NCI-H146 treated with DMSO at 0.1 percent for 48 hours (cell line): ENCODE measurements at regions not wholly inside any gene's neighbourhood (a gene's known extent, or its start where the extent isn't known, plus 50 kb on each side); places are given as distances from the start of the nearest gene placed in this dataset.
A peak's percentile ranks its signal among the peaks of the same experiment; 100 is the strongest.

Source experiments
- DNase-seq: peaks from one replicate; lab custom pipeline; 2025; ENCODE audit not compliant: unreplicated experiment; lab: John Stamatoyannopoulos, UW

DNA sequence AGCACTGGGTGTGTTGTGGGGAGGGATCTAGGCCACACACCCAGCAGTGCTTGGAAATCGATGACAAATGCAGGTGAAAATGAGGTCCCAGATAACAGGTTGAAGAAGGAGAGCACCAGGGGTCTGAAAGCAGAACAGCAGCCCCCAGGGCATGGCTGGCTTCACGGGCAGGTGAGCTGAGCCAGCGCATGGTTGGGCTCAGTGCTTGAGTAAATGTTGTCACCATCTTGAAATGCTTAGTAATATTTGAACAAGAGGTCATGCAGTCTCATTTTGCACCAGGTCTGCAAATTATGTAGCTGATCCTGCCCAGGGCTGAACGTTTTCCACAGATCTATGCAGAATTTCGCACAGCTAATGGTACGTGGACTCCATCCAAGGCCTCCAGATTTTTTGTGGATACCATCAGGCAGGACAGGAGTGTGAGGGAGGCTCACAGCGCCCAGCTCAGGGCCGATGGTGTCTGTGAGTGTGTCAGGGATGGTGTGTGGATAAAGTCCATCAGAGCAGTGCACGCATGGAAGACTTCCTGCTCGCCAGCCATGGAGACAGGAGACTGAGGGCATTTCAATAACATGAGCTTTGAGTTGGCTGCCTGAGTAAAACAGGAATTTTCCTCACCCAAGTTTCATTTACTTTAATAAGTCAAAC is 53.1 kb upstream of the SNX9 start:
- DNase-seq: peak; percentile 97

DNA sequence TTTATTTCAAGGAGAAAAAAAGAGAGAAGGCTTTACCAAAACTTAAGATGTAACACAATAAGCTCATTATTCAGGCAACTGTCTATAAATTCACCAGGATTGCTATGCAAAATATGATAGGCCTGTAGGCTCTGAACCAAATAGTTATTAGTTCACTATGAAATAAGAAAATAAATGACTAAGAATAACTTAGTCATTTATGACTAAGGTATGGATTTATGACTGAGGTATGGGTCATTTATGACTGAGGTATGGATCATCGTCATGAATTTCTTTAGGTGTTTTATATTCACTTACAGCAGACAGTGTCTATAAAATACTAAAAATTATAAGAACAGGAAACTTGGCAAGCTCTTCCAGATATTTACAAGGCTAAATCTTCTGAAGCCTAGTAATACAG is 52.1 kb upstream of the SNX9 start:
- DNase-seq: no peak

DNA sequence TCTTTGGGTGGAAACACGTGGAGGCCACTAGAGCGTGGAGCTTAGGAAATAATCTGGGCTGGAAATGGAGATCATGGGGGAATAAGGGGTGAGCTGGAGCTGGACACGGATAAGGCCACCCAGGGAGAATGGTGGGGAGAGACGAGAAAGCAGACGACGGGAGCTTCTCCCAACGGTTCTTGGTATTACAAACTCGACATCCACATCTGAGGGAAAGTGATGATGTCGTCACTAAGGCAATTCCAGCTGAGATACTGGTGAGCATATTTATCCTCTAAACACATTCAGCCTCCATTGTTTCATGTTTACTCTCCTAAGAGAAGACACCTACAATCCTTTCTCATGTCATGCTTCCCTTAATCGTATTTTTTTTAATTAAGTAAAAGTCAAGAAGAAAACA is 50.2 kb upstream of the SNX9 start:
- DNase-seq: no peak
